SK-N-SH (cell line): ENCODE measurements at regions not wholly inside any gene's neighbourhood (a gene's known extent, or its start where the extent isn't known, plus 50 kb on each side); places are given as distances from the start of the nearest gene placed in this dataset.

Experiments
- CTCF ChIA-PET: fragments of 300-600, 350-600 bp; formaldehyde crosslinking; extraction: SDS; loops from one replicate; lab custom pipeline; 2021; lab: Yijun Ruan, JAX
- POLR2A ChIA-PET: fragments of 350-600 bp; sonication (Branson Sonifier 250); formaldehyde crosslinking; extraction: SDS; loops from one replicate; lab custom pipeline; 2020; ENCODE audit warnings: antibody characterized with exemption, inconsistent platforms; lab: Yijun Ruan, JAX
- DNase-seq: peaks from one replicate; pipeline ENCODE4 v3.0.0; 2012
- H2AFZ ChIP-seq: fragments of 200-600 bp; sonication (generic); 2 replicates; pipeline ENCODE4 v1.8.1; 2016; ENCODE audit warnings: antibody characterized with exemption, mild to moderate bottlenecking, low read depth
- H3F3A ChIP-seq: fragments of 200-600 bp; sonication (generic); replicated peaks from 2 replicates; pipeline ENCODE3; 2016; ENCODE audit warnings: antibody characterized with exemption, mild to moderate bottlenecking; ENCODE audit not compliant: insufficient read depth
- H3K27ac ChIP-seq, 2 experiments: fragments of 200-500 bp in 1 of 2; fragments of 200-600 bp in 1 of 2; sonication (Bioruptor generic) in 1 of 2; sonication (generic), shearing (Covaris generic) in 1 of 2; 2 replicates each; pipeline versions ENCODE4 v1.5.1 to v1.6.1; 2014 to 2016; ENCODE audit warnings: low read depth in 2 of 2, inconsistent platforms in 1 of 2, low read length in 1 of 2, mild to moderate bottlenecking in 1 of 2, mixed read lengths in 1 of 2
- H3K27me3 ChIP-seq: fragments of 200-600 bp; sonication (generic), shearing (Covaris generic); 2 replicates; pipeline ENCODE4 v1.6.1; 2016; ENCODE audit warnings: mixed run types; ENCODE audit not compliant: insufficient read depth
- H3K36me3 ChIP-seq, 2 experiments: fragments of 200-500 bp in 1 of 2; fragments of 200-600 bp in 1 of 2; sonication (Bioruptor generic) in 1 of 2; sonication (generic) in 1 of 2; replicated peaks in 1 of 2; 2 replicates each; pipeline versions ENCODE3 to v1.5.1; 2014 to 2016; ENCODE audit warnings: low read length in 1 of 2, mild to moderate bottlenecking in 1 of 2; ENCODE audit not compliant: insufficient read depth in 2 of 2, control insufficient read depth in 1 of 2
- H3K4me1 ChIP-seq, 2 experiments: fragments of 200-500 bp in 1 of 2; fragments of 200-600 bp in 1 of 2; sonication (Bioruptor generic) in 1 of 2; sonication (generic), shearing (Covaris generic) in 1 of 2; 2 replicates each; pipeline versions ENCODE4 v1.5.1 to v1.6.1; 2014 to 2016; ENCODE audit warnings: low read depth in 1 of 2, low read length in 1 of 2, mixed run types in 1 of 2; ENCODE audit not compliant: insufficient read depth in 2 of 2, control insufficient read depth in 1 of 2
- H3K4me2 ChIP-seq: fragments of 200-600 bp; sonication (generic), shearing (Covaris generic); 2 replicates; pipeline ENCODE4 v1.6.1; 2017; ENCODE audit warnings: mixed run types
- H3K4me3 ChIP-seq, 2 experiments: fragments of 200-500 bp in 1 of 2; fragments of 200-600 bp in 1 of 2; sonication (Bioruptor generic) in 1 of 2; sonication (generic), shearing (Covaris generic) in 1 of 2; 2 replicates each; pipeline versions ENCODE4 v1.5.1 to v1.8.1; 2014 to 2016; ENCODE audit warnings: low read depth in 2 of 2, inconsistent platforms in 1 of 2, low read length in 1 of 2, mild to moderate bottlenecking in 1 of 2, mixed read lengths in 1 of 2, moderate library complexity in 1 of 2
- H3K79me2 ChIP-seq: fragments of 200-600 bp; sonication (generic); 2 replicates; pipeline ENCODE4 v1.8.1; 2017; ENCODE audit warnings: mild to moderate bottlenecking; ENCODE audit not compliant: insufficient read depth
- H3K9ac ChIP-seq: fragments of 200-600 bp; sonication (generic); 2 replicates; pipeline ENCODE4 v1.6.1; 2017; ENCODE audit warnings: mixed run types
- H3K9me2 ChIP-seq: fragments of 200-600 bp; sonication (generic); 2 replicates; pipeline ENCODE4 v1.6.1; 2017; ENCODE audit warnings: mixed run types
- H3K9me3 ChIP-seq: fragments of 200-600 bp; sonication (generic); 2 replicates; pipeline ENCODE4 v1.6.1; 2017; ENCODE audit warnings: mixed run types, mild to moderate bottlenecking, moderate library complexity
- H4K20me1 ChIP-seq: fragments of 200-600 bp; sonication (generic); 2 replicates; pipeline ENCODE4 v1.6.1; 2017; ENCODE audit warnings: mild to moderate bottlenecking, mixed run types; ENCODE audit not compliant: insufficient read depth
- ELF1 ChIP-seq: IDR thresholded peaks from 2 replicates; pipeline ENCODE4 v1.4.0; 2012
- EP300 ChIP-seq, 2 experiments: IDR thresholded peaks; 2 replicates each; pipeline versions ENCODE4 v1.4.0 to v1.6.1; 2012; ENCODE audit warnings: borderline replicate concordance in 1 of 2, low read depth in 1 of 2, low read length in 1 of 2
- FOSL2 ChIP-seq: IDR thresholded peaks from 2 replicates; pipeline ENCODE4 v1.4.0; 2012; ENCODE audit warnings: low read depth, mild to moderate bottlenecking, moderate library complexity, borderline replicate concordance
- JUND ChIP-seq: IDR thresholded peaks from 2 replicates; pipeline ENCODE4 v1.4.0; 2012
- NFIC ChIP-seq: IDR thresholded peaks from 2 replicates; pipeline ENCODE4 v1.4.0; 2012; ENCODE audit warnings: borderline replicate concordance
- RAD21 ChIP-seq: IDR thresholded peaks from 2 replicates; pipeline ENCODE4 v1.6.1; 2012; ENCODE audit warnings: mild to moderate bottlenecking, low read length
- RXRA ChIP-seq: IDR thresholded peaks from 2 replicates; pipeline ENCODE4 v1.4.0; 2012; ENCODE audit warnings: low read depth, mild to moderate bottlenecking, borderline replicate concordance
- SMC3 ChIP-seq: IDR thresholded peaks from 2 replicates; pipeline ENCODE4 v1.6.1; 2012; ENCODE audit warnings: low read depth, low read length, improper control_type of control experiment
- TAF1 ChIP-seq: IDR thresholded peaks from 2 replicates; pipeline ENCODE4 v1.6.1; 2012; ENCODE audit warnings: low read depth, mild to moderate bottlenecking, low read length, moderate library complexity, borderline replicate concordance
- USF1 ChIP-seq: IDR thresholded peaks from 2 replicates; pipeline ENCODE4 v1.4.0; 2012; ENCODE audit warnings: low read depth, borderline replicate concordance
- USF2 ChIP-seq: fragments of 150-350 bp; IDR thresholded peaks from 2 replicates; pipeline ENCODE4 v1.6.1; 2017; ENCODE audit warnings: antibody characterized with exemption, low read length, low read depth, borderline replicate concordance
- YY1 ChIP-seq: IDR thresholded peaks from 2 replicates; pipeline ENCODE4 v1.4.0; 2012; ENCODE audit warnings: low read depth, mild to moderate bottlenecking
- WGBS: methylation state at CpG from one replicate; pipeline ENCODE4 v1.1.6; 2017; ENCODE audit warnings: low lambda C conversion rate; 5-methylcytosine and 5-hydroxymethylcytosine counted together

GRCh38 chr13:103794526-103794925, 728.3 kb upstream of the SLC10A2 start:
- Histone ChIP-seq H3K27ac (peak overlapping the region in 1 of 2 experiments; percentile 11; a peak in 1 of 4 replicates), H3K9me2 (no peaks in the 10 kb centered on the region), H3K4me3 (no peak overlapping the region), H3F3A (no peaks in the 10 kb centered on the region), H2AFZ (no peak overlapping the region), H3K27me3 (no peaks in the 10 kb centered on the region), H3K9ac (no peak overlapping the region), H4K20me1 (no peaks in the 10 kb centered on the region), H3K79me2 (no peaks in the 10 kb centered on the region), H3K4me2 (no peak overlapping the region), H3K9me3 (no peaks in the 10 kb centered on the region), H3K4me1 (no peaks in the 10 kb centered on the region; a peak in 1 of 4 replicates), H3K36me3 (no peaks in the 10 kb centered on the region)
- ChIA-PET CTCF (no interaction called here), POLR2A (no interaction called here)
- DNase-seq = no peak
- TF ChIP-seq USF1 (no peak), TAF1 (no peak), FOSL2 (no peak), USF2 (no peak), NFIC (no peak), YY1 (no peak), ELF1 (no peak), JUND (no peak)
- WGBS = 28% methylated on average over 2 of the region's 2 CpGs

- TF ChIP-seq TAF1 (no peak), RXRA (no peak), JUND (no peak), SMC3 (peak; percentile 14; the same call in 1 of the 2 replicates), EP300 (IDR thresholded peaks at IDR 0.05; ENCODE audit: borderline replicate concordance in 1 of 2, low read depth in 1 of 2, low read length in 1 of 2) (peak in 1 of 2 experiments; percentile 18; a peak in 1 of 4 replicates), RAD21 (peak; percentile 60)
- Histone ChIP-seq H3K9me3 (no peaks in the 10 kb centered on the region), H4K20me1 (no peaks in the 10 kb centered on the region), H3K27me3 (no peaks in the 10 kb centered on the region), H3K9me2 (no peaks in the 10 kb centered on the region), H3K4me1 (no peaks in the 10 kb centered on the region; a peak in 1 of 4 replicates), H3K36me3 (no peaks in the 10 kb centered on the region), H3K4me3 (no peak overlapping the region), H3F3A (no peaks in the 10 kb centered on the region), H3K9ac (no peak overlapping the region), H3K79me2 (no peaks in the 10 kb centered on the region), H2AFZ (no peak overlapping the region), H3K27ac (peak overlapping the region in 1 of 2 experiments; percentile 64; a peak in 2 of 4 replicates), H3K4me2 (no peak overlapping the region)
- no peak for DNase-seq
- WGBS = 48% methylated on average over 2 of the region's 2 CpGs
- ChIA-PET POLR2A (no interaction called here), CTCF (interaction anchor here (0.6 to 1.2 kb wide), 3 partner anchors 15 to 599 kb away, joined by 3 to 4 read pairs (median 4); no protein-coding TSS in a partner anchor)
Measured at GRCh38 chr13:103788061-103788652, 721.9 kb upstream of the SLC10A2 start.
